Body of pancreas (tissue), 4 donors: ENCODE measurements at regions not wholly inside any gene's neighbourhood (a gene's known extent, or its start where the extent isn't known, plus 50 kb on each side); places are given as distances from the start of the nearest gene placed in this dataset.

ENCODE experiments used
- CTCF ChIP-seq, 7 experiments: fragments of 450-650 bp in 4 of 7; fragments of 200-600 bp in 3 of 7; sonication (generic) in 3 of 7; IDR thresholded peaks; one replicate each; pipeline ENCODE4 v1.5.1; 2016 to 2019; ENCODE audit warnings: antibody characterized with exemption in 7 of 7
- POLR2A ChIP-seq, 3 donors: fragments of 450-650 bp; IDR thresholded peaks; one replicate each; pipeline ENCODE4 v1.6.1; 2016; ENCODE audit warnings: antibody characterized with exemption in 3 of 3, mild to moderate bottlenecking in 2 of 3

GRCh38 chr6:62528894-62529526 is 243.0 kb upstream of the KHDRBS2 start:
- TF ChIP-seq CTCF (IDR thresholded peaks at IDR 0.05), result no peak
- TF ChIP-seq POLR2A (IDR thresholded peaks at IDR 0.05), result no peak
